HG02763 (cell line): ENCODE measurements at regions not wholly inside any gene's neighbourhood (a gene's known extent, or its start where the extent isn't known, plus 50 kb on each side); places are given as distances from the start of the nearest gene placed in this dataset.

Experiments used
- ATAC-seq: cut with Tn5 transposase; IDR thresholded peaks from one replicate; pipeline ENCODE4 v1.9.1; 2021; ENCODE audit warnings: mild to moderate bottlenecking, moderate library complexity; ENCODE audit not compliant: unreplicated experiment

GRCh38 chr20:50338479-50339391 lies 148.1 kb downstream of the CEBPB start:
- peak; percentile 58 for ATAC-seq

- ATAC-seq: no peak
These were observed 148.9 kb downstream of the CEBPB start for GRCh38 chr20:50339466-50339901.

GRCh38 chr20:50340541-50340940 lies 149.9 kb downstream of the CEBPB start:
- no peak for ATAC-seq

- no peak for ATAC-seq
These were observed 150.4 kb downstream of the CEBPB start for GRCh38 chr20:50341050-50341449.

GRCh38 chr20:50341880-50342637 lies 151.4 kb downstream of the CEBPB start:
- ATAC-seq: no peak

GRCh38 chr20:50342638-50343102 lies 152.0 kb downstream of the CEBPB start:
- no peak for ATAC-seq

- no peak for ATAC-seq
These were observed 152.5 kb downstream of the CEBPB start for GRCh38 chr20:50343125-50343489.

GRCh38 chr20:50343490-50344179 lies 153.0 kb downstream of the CEBPB start:
- ATAC-seq: no peak

- no peak for ATAC-seq
These were observed 153.8 kb downstream of the CEBPB start for GRCh38 chr20:50344232-50345071.

- no peak for ATAC-seq
These were observed 155.2 kb downstream of the CEBPB start for GRCh38 chr20:50345712-50346373.

GRCh38 chr20:50346374-50347283 lies 156.0 kb downstream of the CEBPB start:
- no peak for ATAC-seq

- ATAC-seq: no peak
These were observed 156.8 kb downstream of the CEBPB start for GRCh38 chr20:50347284-50348063.

- no peak for ATAC-seq
These were observed 157.5 kb downstream of the CEBPB start for GRCh38 chr20:50348096-50348495.

- ATAC-seq: no peak
These were observed 159.5 kb upstream of the PTPN1 start for GRCh38 chr20:50350510-50351249.

GRCh38 chr20:50351541-50351940 lies 158.6 kb upstream of the PTPN1 start:
- ATAC-seq: no peak

- ATAC-seq: no peak
These were observed 156.8 kb upstream of the PTPN1 start for GRCh38 chr20:50353289-50353961.
